Urothelium cell line (cell line): ENCODE measurements at regions not wholly inside any gene's neighbourhood (a gene's known extent, or its start where the extent isn't known, plus 50 kb on each side); places are given as distances from the start of the nearest gene placed in this dataset.
A peak's percentile ranks its signal among the peaks of the same experiment; 100 is the strongest.
"Not testable (repeated sequence)": the region's sequence is repeated elsewhere in the genome, so short reads cannot be mapped to it uniquely, and the experiment has no call there.

Experiments
- DNase-seq: peaks from one replicate; pipeline ENCODE4 v3.0.0; 2011; ENCODE audit warnings: low spot score, mixed read lengths
- FAIRE-seq: peaks from 2 replicates; lab custom pipeline; 2011; peaks lifted over from hg19 to GRCh38; lab: Jason Lieb, UNC

DNA sequence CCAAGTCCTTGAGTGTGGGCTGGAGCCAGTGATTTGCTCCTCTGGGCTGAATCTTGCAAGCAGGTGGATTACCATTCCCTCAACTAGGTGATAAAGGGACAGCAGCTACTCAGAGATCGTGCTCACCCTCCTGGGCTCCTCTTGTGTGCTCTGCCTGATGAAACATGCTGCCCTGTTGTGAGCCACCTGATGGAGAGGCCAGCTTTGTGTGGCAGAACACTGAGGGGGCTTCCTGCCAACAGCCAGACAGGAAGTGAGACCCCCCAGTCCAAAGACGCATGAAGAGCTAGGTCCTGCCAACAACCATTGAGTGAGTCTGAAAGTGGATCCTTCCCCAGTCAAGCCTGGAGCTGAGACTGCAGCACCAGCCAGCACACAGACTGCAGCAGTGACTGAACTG is 106.4 kb upstream of the IRX2 start:
- DNase-seq (no peak), FAIRE-seq (no peak)

- no peak for DNase-seq
- FAIRE-seq: no peak
Observed at GRCh38 chr5:2856206-2856605, 104.7 kb upstream of the IRX2 start.

GRCh38 chr5:2852446-2852845 is 101.0 kb upstream of the IRX2 start:
- FAIRE-seq (no peak), DNase-seq (no peak)

- no peak for FAIRE-seq
- no peak for DNase-seq
Observed at GRCh38 chr5:2851895-2852294, 100.4 kb upstream of the IRX2 start.

DNA sequence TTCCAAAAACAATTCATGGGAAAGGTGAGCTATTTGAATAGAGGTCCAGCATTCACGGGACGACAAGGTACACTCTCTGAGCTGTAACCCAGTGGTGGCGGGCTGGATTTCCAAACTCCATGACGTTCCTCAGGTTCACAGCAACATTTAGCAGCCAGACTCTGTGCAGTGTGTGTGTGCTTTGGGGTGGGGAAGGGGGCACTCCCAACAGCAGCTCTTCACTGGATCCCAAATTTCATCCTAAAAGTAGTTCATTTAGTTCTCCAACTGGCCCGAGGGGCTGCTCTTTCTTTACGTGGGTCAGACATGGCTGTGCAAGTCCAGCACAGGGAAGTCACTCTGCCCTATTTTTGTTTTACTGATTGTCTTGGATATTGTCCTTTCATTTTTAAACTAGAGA is 98.0 kb upstream of the IRX2 start:
- no peak for DNase-seq
- FAIRE-seq: no peak

DNA sequence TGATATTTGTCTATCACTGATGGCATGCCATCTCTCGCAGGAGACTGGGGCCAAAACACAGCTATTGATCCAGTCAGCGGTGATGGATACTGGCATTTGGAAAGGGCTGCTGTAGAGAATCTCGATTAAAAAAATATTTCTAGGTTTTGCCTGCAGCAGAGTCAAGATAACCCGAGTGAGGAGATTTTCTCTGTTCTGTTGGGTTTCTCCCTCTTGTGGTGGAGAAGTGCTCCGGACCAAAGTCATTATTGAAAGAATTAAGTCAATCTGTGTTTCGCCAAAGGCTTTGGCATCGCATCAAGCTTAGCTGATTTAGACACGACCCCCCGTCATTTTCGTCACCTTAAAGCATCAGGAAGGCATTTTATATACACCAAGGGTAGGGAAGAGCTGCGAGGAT is 97.1 kb upstream of the IRX2 start:
- DNase-seq: no peak
- FAIRE-seq: no peak

DNA sequence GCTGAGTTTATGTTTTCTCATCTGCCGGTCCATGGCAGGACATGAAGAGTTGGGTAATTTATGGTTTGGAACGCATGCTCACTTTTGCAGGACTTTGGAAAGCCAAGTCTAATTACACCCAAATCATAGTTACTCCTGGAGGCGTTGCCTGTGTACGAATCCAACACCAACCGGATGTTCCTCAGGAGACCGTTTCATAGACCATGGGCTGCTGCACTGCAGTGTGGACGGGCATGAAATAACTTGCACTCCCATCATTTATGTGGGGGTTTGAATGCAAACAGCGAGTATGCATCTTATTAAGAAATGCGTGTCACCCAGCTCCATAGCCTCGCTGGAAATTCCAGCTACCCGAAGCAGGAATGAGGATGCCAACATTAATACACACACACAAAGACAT is 96.1 kb upstream of the IRX2 start:
- DNase-seq (no peak), FAIRE-seq (peak; percentile 61)

- no peak for FAIRE-seq
Observed at GRCh38 chr5:2841208-2841607, 89.7 kb upstream of the IRX2 start.

DNA sequence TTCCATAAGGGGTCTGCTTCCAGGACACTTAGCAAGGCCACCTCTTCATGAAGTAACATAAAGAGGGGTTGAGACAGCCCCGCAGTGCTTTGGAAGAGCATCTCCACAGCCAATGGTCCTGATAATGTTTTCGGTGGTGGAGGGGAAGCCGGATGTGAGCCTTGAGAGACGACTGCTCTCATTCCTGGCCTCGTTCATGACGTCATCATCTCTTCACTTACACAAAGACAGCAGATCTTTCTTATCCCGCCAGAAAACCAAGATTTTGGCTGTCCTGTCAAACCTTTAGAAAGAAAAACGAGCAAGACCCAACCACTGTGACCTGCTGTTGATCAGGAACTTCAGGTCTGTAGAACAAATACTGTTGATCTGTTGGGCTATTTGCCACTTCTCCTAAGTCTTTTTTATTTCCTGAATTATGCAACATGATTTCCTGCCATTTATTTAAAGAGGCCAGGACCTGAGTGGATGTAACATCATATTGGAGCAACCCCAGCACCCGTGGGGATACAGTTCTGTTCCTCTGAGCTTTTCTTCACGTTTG is 89.0 kb upstream of the IRX2 start:
- FAIRE-seq: no peak

More at GRCh38 chr5:2841208-2841607, 89.7 kb upstream of the IRX2 start:
- no peak for DNase-seq

GRCh38 chr5:2836133-2836532 is 84.7 kb upstream of the IRX2 start:
- DNase-seq (no peak), FAIRE-seq (no peak)

More for the DNA sequence above, 89.0 kb upstream of the IRX2 start:
- no peak for DNase-seq

GRCh38 chr5:2833556-2833955 is 82.1 kb upstream of the IRX2 start:
- no peak for DNase-seq
- FAIRE-seq: no peak

GRCh38 chr5:2832394-2832793 is 80.9 kb upstream of the IRX2 start:
- FAIRE-seq (no peak), DNase-seq (no peak)

DNA sequence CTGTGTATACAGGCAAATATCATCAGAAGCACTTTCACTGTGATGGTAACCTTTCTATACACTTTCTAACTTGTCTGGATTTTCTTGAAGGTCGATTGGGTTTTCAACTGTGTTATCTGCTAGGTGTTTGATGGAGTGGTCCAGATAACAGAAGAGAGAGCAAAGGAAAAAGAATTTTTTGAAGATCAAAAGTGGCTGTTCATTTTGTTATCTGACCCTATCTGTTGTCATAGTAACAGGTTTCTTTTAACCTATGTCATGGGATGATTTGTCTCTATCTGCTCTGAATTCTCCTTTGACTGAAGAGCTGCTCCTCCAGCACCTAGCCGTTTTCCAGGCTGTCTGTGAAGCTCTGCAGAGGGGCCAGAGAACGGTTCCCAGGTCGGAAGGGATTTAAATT is 77.8 kb upstream of the IRX2 start:
- no peak for FAIRE-seq
- no peak for DNase-seq

GRCh38 chr5:2818936-2819335 is 67.5 kb upstream of the IRX2 start:
- no peak for DNase-seq

DNA sequence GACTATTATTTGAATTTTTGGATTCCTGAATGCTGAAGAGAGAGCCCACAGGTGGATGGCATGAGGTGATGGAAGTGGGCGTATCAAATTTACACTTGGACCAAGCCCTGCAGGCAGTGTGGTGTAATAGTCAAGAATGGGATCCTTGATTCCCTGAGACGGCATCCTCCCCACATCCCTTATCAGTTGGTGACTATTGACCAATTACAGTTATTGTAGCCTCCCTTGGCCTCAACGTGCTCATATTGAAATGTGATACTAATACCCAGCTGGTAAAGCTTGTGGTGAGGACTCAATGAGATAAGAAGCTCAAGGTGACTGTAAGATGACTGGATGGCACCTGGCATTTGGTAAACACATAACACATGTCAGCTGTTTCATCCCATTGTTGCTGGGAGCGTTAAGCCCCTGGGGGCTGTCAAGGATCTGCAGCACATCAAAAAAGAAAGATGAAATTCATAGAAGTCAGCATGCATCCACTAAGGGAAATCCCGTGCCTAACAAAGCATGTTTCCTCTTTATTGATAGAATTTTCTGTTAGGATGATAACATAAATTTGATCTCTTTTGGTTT is 65.6 kb upstream of the IRX2 start:
- DNase-seq: no peak
- no peak for FAIRE-seq

More at GRCh38 chr5:2818936-2819335, 67.5 kb upstream of the IRX2 start:
- no peak for FAIRE-seq

DNA sequence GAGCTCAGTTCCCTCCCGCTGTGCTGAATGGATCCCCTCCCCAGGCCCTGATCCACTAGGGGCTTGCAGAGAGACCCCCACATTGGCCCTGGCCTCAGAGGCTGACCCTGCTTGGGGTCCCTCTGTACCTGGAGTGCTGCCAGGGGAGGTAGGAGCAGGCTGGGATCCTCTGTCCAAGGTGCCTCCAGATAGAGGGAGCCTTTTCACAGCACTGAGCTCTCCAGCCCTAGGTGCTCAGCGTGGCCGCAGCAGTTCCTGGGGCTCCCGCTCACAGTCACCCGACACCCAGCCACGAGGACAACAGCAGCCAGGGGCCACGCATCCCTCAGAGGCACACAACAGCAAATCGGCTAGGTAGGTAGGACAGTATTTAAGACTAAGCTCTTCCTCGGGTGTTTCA is 62.2 kb upstream of the IRX2 start:
- DNase-seq (no peak), FAIRE-seq (no peak)

DNA sequence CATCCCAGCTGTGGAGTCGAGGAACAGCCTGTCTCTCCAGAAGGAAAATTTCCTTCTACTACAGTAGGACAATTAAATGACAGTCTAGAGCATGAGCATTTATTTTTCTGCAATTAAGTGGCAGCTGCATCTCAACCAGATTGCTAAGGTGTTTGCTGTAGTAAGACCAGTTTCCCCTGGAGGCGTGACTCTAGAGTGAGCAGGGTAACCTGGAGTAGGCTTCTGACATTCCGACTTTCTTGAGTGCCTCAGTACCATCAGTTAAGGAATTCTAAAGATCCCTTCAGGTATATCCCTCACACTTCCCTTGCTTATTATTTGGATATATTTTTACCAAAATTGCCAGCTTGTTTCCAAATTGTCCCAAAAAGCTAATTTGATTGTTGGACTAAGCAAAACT is 59.2 kb upstream of the IRX2 start:
- DNase-seq: no peak
- no peak for FAIRE-seq

- not testable (repeated sequence) for FAIRE-seq, DNase-seq
Observed at GRCh38 chr5:2807244-2807643, 55.8 kb upstream of the IRX2 start.

GRCh38 chr5:2806176-2806575 is 54.7 kb upstream of the IRX2 start:
- no peak for FAIRE-seq
- no peak for DNase-seq

DNA sequence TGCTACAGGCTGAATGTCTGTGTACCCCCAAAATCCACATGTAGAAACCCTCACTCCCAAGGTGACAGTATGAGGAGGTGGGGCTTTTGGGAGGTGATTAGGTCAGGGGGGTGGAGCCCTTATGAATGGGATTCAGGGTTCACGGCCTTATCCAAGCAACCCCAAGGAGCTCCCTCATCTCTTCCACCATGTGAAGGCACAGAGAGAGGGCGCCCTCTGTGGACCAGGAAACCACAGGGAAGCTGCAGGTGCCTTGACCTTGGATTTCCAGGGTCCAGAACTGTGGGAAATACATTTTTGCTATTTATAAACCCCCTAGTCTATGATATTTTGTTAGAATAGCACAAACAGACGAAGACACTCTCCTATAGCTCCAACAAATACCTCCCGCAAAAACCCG is 53.6 kb upstream of the IRX2 start:
- FAIRE-seq (no peak), DNase-seq (no peak)

DNA sequence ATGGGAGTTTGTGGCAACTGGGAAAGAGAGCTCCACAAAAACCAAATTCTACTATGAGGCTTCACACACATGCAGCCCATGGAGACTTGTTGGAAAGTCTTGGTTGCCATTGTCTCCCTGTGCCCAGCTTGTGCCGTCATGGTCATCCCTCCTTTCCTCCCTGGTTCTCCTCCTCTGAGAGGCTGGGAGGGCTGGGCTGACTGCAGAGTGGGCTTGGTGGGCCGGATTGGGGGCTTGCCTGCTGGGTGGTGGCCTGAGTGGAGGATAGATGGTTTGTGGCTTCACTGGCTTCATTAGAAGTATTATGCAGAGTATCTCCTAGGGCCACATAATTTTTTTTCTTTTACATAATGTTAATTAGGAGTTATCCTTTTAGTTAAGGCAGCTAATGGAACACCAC is 52.3 kb upstream of the IRX2 start:
- DNase-seq (no peak), FAIRE-seq (no peak)

GRCh38 chr5:2802693-2803365 is 51.4 kb upstream of the IRX2 start:
- no peak for DNase-seq
- FAIRE-seq: no peak
